LNCAP (cell line): ENCODE measurements at regions not wholly inside any gene's neighbourhood (a gene's known extent, or its start where the extent isn't known, plus 50 kb on each side); places are given as distances from the start of the nearest gene placed in this dataset.

Experiments used
- TF ChIP-seq, protein P1 (sequence below): fragments of 450-650 bp; IDR thresholded peaks from 2 replicates; pipeline ENCODE4 v1.5.1; 2017; ENCODE audit warnings: mild to moderate bottlenecking

DNA sequence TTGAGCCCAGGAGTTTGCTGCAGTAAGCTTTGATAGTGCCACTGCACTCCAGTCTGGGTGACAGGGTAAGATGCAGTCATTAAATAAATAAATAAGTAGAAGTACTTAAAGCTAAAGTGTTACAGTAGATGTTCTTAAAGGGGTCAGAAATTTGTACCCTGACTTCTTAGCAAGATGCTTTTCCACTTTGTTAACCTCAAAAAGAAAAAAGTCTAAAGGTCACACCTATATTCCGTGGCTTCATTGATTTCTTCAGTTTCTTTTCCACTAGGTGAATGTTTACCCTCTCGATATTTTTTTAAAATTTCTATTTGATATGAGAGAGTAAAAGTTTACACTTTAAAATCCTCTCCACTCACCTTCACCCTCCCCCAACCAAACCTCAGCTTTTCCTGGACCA is 64.3 kb upstream of the PLEKHA5 start:
- TF ChIP-seq, protein P1, sequence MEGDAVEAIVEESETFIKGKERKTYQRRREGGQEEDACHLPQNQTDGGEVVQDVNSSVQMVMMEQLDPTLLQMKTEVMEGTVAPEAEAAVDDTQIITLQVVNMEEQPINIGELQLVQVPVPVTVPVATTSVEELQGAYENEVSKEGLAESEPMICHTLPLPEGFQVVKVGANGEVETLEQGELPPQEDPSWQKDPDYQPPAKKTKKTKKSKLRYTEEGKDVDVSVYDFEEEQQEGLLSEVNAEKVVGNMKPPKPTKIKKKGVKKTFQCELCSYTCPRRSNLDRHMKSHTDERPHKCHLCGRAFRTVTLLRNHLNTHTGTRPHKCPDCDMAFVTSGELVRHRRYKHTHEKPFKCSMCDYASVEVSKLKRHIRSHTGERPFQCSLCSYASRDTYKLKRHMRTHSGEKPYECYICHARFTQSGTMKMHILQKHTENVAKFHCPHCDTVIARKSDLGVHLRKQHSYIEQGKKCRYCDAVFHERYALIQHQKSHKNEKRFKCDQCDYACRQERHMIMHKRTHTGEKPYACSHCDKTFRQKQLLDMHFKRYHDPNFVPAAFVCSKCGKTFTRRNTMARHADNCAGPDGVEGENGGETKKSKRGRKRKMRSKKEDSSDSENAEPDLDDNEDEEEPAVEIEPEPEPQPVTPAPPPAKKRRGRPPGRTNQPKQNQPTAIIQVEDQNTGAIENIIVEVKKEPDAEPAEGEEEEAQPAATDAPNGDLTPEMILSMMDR = no peak

DNA sequence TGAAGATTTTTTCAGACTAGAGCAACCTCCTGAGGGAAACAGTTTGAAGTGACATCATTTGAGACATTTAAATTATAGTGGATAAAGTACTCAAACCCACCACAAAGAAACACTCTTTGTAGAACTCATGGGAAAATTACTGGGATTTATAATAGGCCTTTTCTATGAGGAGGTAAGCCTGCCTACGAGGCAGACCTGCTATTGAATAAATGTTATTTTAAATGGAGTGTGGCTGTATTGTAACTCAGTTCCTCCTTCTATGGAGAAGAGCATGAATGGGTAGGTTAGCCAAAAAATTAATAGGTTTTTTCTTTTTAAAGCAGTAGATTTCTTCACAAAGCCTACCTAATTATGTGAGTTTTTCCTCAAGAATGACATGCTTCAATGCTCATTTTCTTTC is 63.7 kb upstream of the PLEKHA5 start:
- TF ChIP-seq, protein P1 = no peak

DNA sequence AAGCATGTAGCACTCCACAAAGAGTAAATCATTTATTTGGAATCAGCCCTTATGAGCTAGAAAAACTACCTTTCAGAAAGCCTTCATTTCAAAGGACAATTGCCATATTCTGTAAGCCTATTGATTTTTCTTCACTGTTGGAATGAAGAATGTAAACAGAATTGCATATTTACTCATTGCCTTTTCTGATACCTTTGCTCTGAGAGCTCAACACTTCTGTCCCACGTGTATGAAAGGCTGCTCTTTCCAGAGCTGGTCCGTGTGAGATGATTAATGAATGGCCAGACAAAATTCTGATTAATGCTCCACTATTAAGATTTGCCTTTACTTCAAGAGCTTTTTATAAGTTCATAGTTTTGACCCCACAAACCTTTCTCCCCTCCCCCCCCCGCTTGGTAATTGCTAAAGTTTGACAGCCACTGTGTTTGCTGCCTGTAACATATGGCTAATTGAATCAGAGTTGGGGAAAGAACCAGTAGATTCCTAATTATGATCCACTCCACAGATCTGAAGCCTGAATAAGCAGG is 63.0 kb upstream of the PLEKHA5 start:
- TF ChIP-seq, protein P1 = no peak

DNA sequence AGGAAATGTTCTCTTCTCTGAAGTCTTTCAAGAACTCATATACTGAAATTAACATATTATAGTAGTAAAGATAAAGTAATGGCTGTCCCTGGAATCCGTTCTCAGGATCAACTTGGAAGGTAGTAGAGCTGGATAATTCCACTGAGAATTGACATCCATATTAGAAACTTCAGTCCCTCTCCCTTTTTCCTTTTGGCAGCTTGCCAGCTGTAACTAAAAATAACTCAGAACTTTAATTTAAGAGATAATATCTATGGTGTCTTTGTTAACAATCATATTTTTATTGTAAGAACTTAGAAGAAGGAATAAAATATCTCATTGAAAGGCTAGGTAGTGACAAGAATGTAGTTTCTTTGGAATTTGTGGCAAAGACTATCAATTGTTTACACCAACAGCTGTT is 61.4 kb upstream of the PLEKHA5 start:
- TF ChIP-seq, protein P1 = no peak

DNA sequence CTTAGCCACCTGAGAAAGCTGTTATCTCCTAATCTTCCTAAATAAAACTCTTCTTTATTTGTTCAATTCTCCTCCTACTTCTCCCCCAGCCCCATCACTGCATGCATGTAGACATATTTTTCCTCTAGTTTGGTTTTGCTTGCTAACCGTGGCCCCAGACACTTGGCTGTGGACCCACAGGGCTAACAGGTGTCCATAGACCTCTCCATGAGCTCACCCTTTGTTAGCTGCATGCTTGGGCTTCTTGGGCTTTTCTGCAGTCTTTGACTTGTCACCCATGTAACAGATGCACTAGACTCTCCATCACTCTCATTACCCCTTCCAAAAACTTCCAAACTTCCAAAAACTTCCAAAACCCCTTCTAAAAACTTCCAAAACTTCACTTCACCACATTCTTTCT is 59.2 kb upstream of the PLEKHA5 start:
- TF ChIP-seq, protein P1 = no peak

DNA sequence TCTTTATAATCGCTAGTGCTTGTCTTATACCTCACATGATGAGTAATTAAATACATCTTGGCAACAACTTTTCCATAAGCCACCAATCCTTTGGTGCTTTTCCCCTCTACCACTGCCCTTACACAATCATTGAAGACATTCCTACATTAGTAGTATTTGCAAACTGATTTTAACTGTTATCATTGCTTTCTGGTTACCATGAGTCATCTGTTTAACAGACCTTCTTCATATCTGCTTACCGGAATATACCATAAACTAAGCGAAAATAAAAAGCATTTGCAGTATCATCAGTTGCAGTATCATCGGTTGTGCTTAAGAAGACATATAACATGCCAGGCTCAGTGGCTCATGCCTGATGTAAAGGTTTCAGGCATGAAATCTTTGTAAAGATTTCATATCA is 54.8 kb upstream of the PLEKHA5 start:
- TF ChIP-seq, protein P1 = no peak

DNA sequence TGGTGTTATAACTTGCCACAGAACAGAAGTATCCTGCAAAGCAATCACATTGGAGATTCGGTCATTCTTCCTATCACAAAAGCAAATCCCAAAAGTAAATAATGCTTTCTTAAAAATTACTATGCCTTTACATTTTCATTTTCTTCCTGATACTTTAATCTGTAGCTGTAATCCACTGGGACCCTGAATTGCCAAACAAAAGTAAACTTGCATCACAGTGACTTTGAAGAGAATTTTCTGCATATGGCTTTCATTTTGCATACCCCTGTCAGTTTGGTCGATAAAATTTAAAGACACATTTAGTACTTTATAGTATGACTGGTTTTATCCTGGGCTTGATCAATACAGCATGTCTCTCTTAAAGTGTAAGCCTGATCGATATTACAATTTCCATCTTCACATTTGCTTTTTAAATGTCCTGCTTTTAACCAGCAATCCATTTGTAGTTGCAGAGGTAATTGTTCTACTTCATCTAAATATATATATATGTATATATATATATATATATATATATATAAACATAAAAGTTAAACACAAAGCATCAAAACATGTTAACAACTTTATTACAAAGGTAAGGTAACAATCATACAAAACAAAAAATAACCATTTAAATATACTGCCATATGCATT is 53.7 kb upstream of the PLEKHA5 start:
- TF ChIP-seq, protein P1 = no peak
